ENCODE measurements at regions not wholly inside any gene's neighbourhood (a gene's known extent, or its start where the extent isn't known, plus 50 kb on each side); places are given as distances from the start of the nearest gene placed in this dataset.

DNA sequence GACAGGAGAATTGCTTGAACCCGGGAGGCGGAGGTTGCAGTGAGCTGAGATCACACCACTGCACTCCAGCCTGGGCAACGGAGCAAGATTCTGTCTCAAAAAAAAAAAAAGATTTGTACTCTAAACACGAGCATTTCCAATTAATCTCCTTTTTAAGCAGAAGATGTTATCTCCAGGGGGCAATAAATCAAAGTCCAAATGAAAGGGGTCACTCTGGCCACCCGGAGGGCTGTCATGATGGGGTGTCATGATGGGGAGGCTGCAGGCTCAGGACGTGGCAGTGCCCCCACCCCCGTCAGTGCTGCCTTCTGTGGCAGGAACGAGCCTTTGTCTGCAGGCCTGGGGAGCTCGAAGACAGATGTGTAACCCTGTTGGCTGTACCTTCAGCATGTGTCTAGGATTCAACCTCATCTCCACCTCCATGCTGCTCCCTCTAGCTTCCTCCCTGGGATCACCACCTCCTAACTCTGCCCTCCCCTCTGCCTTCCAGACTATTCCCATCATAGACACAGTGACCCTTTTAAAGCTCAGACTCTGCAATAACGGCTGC is 76.9 kb upstream of the YWHAQ start:
- TF ChIP-seq, protein P1, sequence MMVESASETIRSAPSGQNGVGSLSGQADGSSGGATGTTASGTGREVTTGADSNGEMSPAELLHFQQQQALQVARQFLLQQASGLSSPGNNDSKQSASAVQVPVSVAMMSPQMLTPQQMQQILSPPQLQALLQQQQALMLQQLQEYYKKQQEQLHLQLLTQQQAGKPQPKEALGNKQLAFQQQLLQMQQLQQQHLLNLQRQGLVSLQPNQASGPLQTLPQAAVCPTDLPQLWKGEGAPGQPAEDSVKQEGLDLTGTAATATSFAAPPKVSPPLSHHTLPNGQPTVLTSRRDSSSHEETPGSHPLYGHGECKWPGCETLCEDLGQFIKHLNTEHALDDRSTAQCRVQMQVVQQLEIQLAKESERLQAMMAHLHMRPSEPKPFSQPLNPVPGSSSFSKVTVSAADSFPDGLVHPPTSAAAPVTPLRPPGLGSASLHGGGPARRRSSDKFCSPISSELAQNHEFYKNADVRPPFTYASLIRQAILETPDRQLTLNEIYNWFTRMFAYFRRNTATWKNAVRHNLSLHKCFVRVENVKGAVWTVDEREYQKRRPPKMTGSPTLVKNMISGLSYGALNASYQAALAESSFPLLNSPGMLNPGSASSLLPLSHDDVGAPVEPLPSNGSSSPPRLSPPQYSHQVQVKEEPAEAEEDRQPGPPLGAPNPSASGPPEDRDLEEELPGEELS (CRISPR knock-in tag; IDR thresholded peaks at IDR 0.05) = no peak
- TF ChIP-seq, protein P2, sequence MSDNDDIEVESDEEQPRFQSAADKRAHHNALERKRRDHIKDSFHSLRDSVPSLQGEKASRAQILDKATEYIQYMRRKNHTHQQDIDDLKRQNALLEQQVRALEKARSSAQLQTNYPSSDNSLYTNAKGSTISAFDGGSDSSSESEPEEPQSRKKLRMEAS (CRISPR knock-in tag; IDR thresholded peaks at IDR 0.05) = no peak
- TF ChIP-seq SP1 (CRISPR knock-in tag; conservative IDR thresholded peaks at IDR 0.05) = no peak

Measured in WTC11 (cell line).